ENCODE measurements at regions not wholly inside any gene's neighbourhood (a gene's known extent, or its start where the extent isn't known, plus 50 kb on each side); places are given as distances from the start of the nearest gene placed in this dataset.
"Not testable (repeated sequence)": the region's sequence is repeated elsewhere in the genome, so short reads cannot be mapped to it uniquely, and the experiment has no call there.

GRCh38 chr6:48959251-48960060 lies 503.6 kb downstream of the MMUT start:
- Histone ChIP-seq H3K36me3 (no peaks in the 10 kb centered on the region), H3K9me3 (no peaks in the 10 kb centered on the region), H3K4me1 (no peaks in the 10 kb centered on the region), H3K27me3 (no peaks in the 10 kb centered on the region), H3K27ac (no peak overlapping the region), H3K4me3 (no peak overlapping the region)
- DNase-seq (ENCODE audit: low spot score in 2 of 2): no peak
- intact Hi-C loops (cut with DNase I; ENCODE audit: low total_unique reads): no loop called here
- no peak for TF ChIP-seq CTCF (IDR thresholded peaks at IDR 0.05)
- TF ChIP-seq POLR2AphosphoS5 (IDR thresholded peaks at IDR 0.05): no peak
- no peak for TF ChIP-seq POLR2A (IDR thresholded peaks at IDR 0.05)

- intact Hi-C loops (cut with DNase I; ENCODE audit: low total_unique reads): no loop called here
- H3K27ac ChIP-seq: no peak overlapping the region
Measured at GRCh38 chr6:48957781-48958180, 505.3 kb downstream of the MMUT start.

GRCh38 chr6:48951917-48952316 lies 511.1 kb downstream of the MMUT start:
- intact Hi-C loops (cut with DNase I; ENCODE audit: low total_unique reads): no loop called here
- Histone ChIP-seq H3K27ac (no peak overlapping the region), H3K4me1 (no peaks in the 10 kb centered on the region), H3K4me3 (no peak overlapping the region), H3K9me3 (no peaks in the 10 kb centered on the region), H3K27me3 (no peaks in the 10 kb centered on the region), H3K36me3 (no peaks in the 10 kb centered on the region)
- no peak for DNase-seq (ENCODE audit: low spot score in 2 of 2)
- TF ChIP-seq CTCF (IDR thresholded peaks at IDR 0.05): no peak
- TF ChIP-seq POLR2AphosphoS5 (IDR thresholded peaks at IDR 0.05): no peak
- TF ChIP-seq POLR2A (IDR thresholded peaks at IDR 0.05): no peak

More at GRCh38 chr6:48957781-48958180, 505.3 kb downstream of the MMUT start:
- no peak for TF ChIP-seq POLR2A (IDR thresholded peaks at IDR 0.05)
- no peak for TF ChIP-seq CTCF (IDR thresholded peaks at IDR 0.05)
- no peak for TF ChIP-seq POLR2AphosphoS5 (IDR thresholded peaks at IDR 0.05)
- Histone ChIP-seq H3K4me3 (no peak overlapping the region), H3K4me1 (no peaks in the 10 kb centered on the region), H3K36me3 (no peaks in the 10 kb centered on the region), H3K9me3 (no peaks in the 10 kb centered on the region), H3K27me3 (no peaks in the 10 kb centered on the region)
- DNase-seq (ENCODE audit: low spot score in 2 of 2): no peak

- DNase-seq (ENCODE audit: low spot score in 2 of 2); H3K27ac ChIP-seq; H3K4me1 ChIP-seq; H3K27me3 ChIP-seq; H3K36me3 ChIP-seq; H3K9me3 ChIP-seq; H3K4me3 ChIP-seq; intact Hi-C loops (cut with DNase I; ENCODE audit: low total_unique reads): not testable (repeated sequence)
Measured at GRCh38 chr6:48944276-48944675, 518.8 kb downstream of the MMUT start.

- Histone ChIP-seq H3K27me3 (no peaks in the 10 kb centered on the region), H3K9me3 (peaks cover 4 to 8% of the 10 kb centered on the region in 2 donors), H3K4me1 (no peaks in the 10 kb centered on the region), H3K4me3 (no peak overlapping the region), H3K27ac (no peak overlapping the region), H3K36me3 (no peaks in the 10 kb centered on the region)
- no peak for TF ChIP-seq CTCF (IDR thresholded peaks at IDR 0.05)
- TF ChIP-seq POLR2AphosphoS5 (IDR thresholded peaks at IDR 0.05): no peak
- no peak for TF ChIP-seq POLR2A (IDR thresholded peaks at IDR 0.05)
- intact Hi-C loops (cut with DNase I; ENCODE audit: low total_unique reads): no loop called here
- no peak for DNase-seq (ENCODE audit: low spot score in 2 of 2)
Measured at GRCh38 chr6:48933136-48933535, 529.9 kb downstream of the MMUT start.
